ENCODE measurements at regions not wholly inside any gene's neighbourhood (a gene's known extent, or its start where the extent isn't known, plus 50 kb on each side); places are given as distances from the start of the nearest gene placed in this dataset.

- no peak for TF ChIP-seq ASH2L (IDR thresholded peaks at IDR 0.05; ENCODE audit: borderline replicate concordance, low read depth)
- no peak for TF ChIP-seq NR2C2 (IDR thresholded peaks at IDR 0.05; ENCODE audit: borderline replicate concordance, control insufficient read depth, insufficient read length, low read depth)
These were observed 95.2 kb upstream of the JCAD start (continued) for GRCh38 chr10:30154561-30154960.

GRCh38 chr10:30154126-30154525 is 94.7 kb upstream of the JCAD start:
- no peak for DNase-seq (ENCODE audit: low read depth, low spot score)
- Histone ChIP-seq H3K4me2 (ENCODE audit: control insufficient read depth, insufficient read depth) (no peak overlapping the region), H3K9me3 (replicated peaks; ENCODE audit: control insufficient read depth, insufficient read depth, low read length) (peaks cover 15% of the 10 kb centered on the region; the same call in 2 of the 3 replicates), H3K4me1 (ENCODE audit: control insufficient read depth, insufficient read depth, low read length) (peaks cover 5% of the 10 kb centered on the region; the same call in 1 of the 2 replicates), H3K27ac (ENCODE audit: control insufficient read depth, insufficient read depth) (no peak overlapping the region), H4K20me1 (ENCODE audit: control insufficient read depth, insufficient read depth) (no peaks in the 10 kb centered on the region), H3K27me3 (replicated peaks in 1 of 2; ENCODE audit: control insufficient read depth in 2 of 2, insufficient read depth in 2 of 2, low read length in 1 of 2) (no peaks in the 10 kb centered on the region; a peak in 1 of 4 replicates), H3K36me3 (ENCODE audit: control insufficient read depth in 2 of 2, insufficient read depth in 2 of 2, low read length in 1 of 2) (no peaks in the 10 kb centered on the region), H2AFZ (ENCODE audit: control insufficient read depth, low read depth, low read length) (no peak overlapping the region), H3K9ac (ENCODE audit: control insufficient read depth, insufficient read depth, low read length) (no peak overlapping the region), H3K79me2 (ENCODE audit: control insufficient read depth, insufficient read depth, low read length) (no peaks in the 10 kb centered on the region), H3K4me3 (no peak overlapping the region)
- intact Hi-C loops (cut with micrococcal nuclease; ENCODE audit: unreplicated experiment) (no loop called here), in situ Hi-C loops (cut with MboI) (no loop called here)
- ATAC-seq = no peak
- no peak for FAIRE-seq
- TF ChIP-seq MYC (IDR thresholded peaks at IDR 0.05; ENCODE audit: insufficient read depth, insufficient read length, insufficient replicate concordance, low read length, severe bottlenecking) = no peak
- TF ChIP-seq POLR2AphosphoS5 (IDR thresholded peaks at IDR 0.05; ENCODE audit: low read length) = no peak
- no peak for TF ChIP-seq MYB (IDR thresholded peaks at IDR 0.05; ENCODE audit: borderline replicate concordance, low read depth, low read length)
- TF ChIP-seq ZBED1 (IDR thresholded peaks at IDR 0.05; ENCODE audit: borderline replicate concordance) = no peak
- TF ChIP-seq RAD21 (IDR thresholded peaks at IDR 0.05; ENCODE audit: insufficient read depth, low read depth, low read length) = no peak
- TF ChIP-seq SP1 (IDR thresholded peaks at IDR 0.05; ENCODE audit: low read depth, low read length) = no peak
- no peak for TF ChIP-seq BCL11A (IDR thresholded peaks at IDR 0.05; ENCODE audit: low read depth, low read length)
- TF ChIP-seq POLR2AphosphoS2 (IDR thresholded peaks at IDR 0.05; ENCODE audit: low read depth, low read length) = no peak
- TF ChIP-seq SUZ12 (IDR thresholded peaks at IDR 0.05; ENCODE audit: unreplicated experiment) = no peak
- no peak for TF ChIP-seq IKZF2 (IDR thresholded peaks at IDR 0.05)
- ChIA-PET RAD21 (ENCODE audit: unreplicated experiment) (no interaction called here), POLR2A (no interaction called here), CTCF (no interaction called here), SMC1A (ENCODE audit: uncharacterized antibody, unreplicated experiment) (interaction anchor here (1.2 kb wide), 1 partner anchor 194 kb away, joined by 3 read pairs; no protein-coding TSS in a partner anchor)
- BruUV-seq (replicated peaks) = no TSS peak
- 65% methylated on average over 4 of the region's 4 CpGs for WGBS (ENCODE audit: insufficient coverage, insufficient replicate concordance, low lambda C conversion rate, missing lambda C conversion rate)

All from GM12878 (cell line).